HepG2 (cell line): ENCODE measurements at regions not wholly inside any gene's neighbourhood (a gene's known extent, or its start where the extent isn't known, plus 50 kb on each side); places are given as distances from the start of the nearest gene placed in this dataset.

ENCODE experiments used
- SMAD1 ChIP-seq: sonication (generic); formaldehyde crosslinking; IDR thresholded peaks from 2 replicates; pipeline ENCODE4 v1.4.0; 2020; ENCODE audit warnings: missing genetic modification reagents, low read depth, mild to moderate bottlenecking, borderline replicate concordance
- ZNF18 ChIP-seq: sonication (generic); formaldehyde crosslinking; IDR thresholded peaks from 2 replicates; pipeline ENCODE4 v1.8.0; 2022; ENCODE audit warnings: mild to moderate bottlenecking, missing genetic modification reagents; ENCODE audit not compliant: insufficient replicate concordance
- TF ChIP-seq, protein P1 (sequence below): sonication (generic); formaldehyde crosslinking; IDR thresholded peaks from 2 replicates; pipeline ENCODE4 v1.5.1; 2020; ENCODE audit warnings: mild to moderate bottlenecking, missing genetic modification reagents, moderate library complexity
- TF ChIP-seq, protein P2 (sequence below): IDR thresholded peaks from 2 replicates; pipeline ENCODE4 v1.6.1; 2016; ENCODE audit warnings: low read depth, missing genetic modification reagents, missing compliant biosample characterization

DNA sequence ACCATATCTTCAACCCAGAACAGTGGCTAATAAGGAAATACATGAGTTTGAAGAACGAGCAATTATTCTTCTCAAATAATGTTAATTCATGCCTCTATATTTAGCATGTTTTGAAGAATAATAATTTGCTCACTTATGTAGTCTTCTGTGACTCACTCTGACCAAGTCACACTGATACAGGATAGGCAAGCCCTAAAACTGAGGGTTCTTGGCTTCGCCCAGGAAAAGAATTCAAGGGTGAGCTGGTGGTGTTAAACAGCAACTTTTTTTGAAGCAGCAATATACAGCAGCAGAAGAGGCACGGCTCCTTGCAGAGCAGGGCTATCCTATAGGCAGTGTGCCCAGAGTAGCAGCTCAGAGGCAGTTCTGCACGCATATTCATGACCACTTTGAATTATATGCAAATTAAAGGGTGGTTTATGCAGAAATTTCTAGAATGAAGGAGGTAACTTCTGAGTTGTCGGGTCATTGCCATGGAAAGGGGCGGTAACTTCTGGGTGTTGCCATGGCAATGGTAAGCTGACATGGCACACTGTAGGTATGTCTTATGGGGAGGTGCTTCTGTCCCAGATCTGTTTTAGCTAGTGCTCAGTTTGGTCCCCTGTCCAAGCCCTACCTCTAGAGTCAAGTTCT, 200.6 kb downstream of the RND3 start (continued):
- TF ChIP-seq, protein P1, sequence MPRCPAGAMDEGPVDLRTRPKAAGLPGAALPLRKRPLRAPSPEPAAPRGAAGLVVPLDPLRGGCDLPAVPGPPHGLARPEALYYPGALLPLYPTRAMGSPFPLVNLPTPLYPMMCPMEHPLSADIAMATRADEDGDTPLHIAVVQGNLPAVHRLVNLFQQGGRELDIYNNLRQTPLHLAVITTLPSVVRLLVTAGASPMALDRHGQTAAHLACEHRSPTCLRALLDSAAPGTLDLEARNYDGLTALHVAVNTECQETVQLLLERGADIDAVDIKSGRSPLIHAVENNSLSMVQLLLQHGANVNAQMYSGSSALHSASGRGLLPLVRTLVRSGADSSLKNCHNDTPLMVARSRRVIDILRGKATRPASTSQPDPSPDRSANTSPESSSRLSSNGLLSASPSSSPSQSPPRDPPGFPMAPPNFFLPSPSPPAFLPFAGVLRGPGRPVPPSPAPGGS = no peak
- TF ChIP-seq ZNF18 (CRISPR knock-in tag) (no peak), SMAD1 (CRISPR knock-in tag) (no peak)
- TF ChIP-seq, protein P2, sequence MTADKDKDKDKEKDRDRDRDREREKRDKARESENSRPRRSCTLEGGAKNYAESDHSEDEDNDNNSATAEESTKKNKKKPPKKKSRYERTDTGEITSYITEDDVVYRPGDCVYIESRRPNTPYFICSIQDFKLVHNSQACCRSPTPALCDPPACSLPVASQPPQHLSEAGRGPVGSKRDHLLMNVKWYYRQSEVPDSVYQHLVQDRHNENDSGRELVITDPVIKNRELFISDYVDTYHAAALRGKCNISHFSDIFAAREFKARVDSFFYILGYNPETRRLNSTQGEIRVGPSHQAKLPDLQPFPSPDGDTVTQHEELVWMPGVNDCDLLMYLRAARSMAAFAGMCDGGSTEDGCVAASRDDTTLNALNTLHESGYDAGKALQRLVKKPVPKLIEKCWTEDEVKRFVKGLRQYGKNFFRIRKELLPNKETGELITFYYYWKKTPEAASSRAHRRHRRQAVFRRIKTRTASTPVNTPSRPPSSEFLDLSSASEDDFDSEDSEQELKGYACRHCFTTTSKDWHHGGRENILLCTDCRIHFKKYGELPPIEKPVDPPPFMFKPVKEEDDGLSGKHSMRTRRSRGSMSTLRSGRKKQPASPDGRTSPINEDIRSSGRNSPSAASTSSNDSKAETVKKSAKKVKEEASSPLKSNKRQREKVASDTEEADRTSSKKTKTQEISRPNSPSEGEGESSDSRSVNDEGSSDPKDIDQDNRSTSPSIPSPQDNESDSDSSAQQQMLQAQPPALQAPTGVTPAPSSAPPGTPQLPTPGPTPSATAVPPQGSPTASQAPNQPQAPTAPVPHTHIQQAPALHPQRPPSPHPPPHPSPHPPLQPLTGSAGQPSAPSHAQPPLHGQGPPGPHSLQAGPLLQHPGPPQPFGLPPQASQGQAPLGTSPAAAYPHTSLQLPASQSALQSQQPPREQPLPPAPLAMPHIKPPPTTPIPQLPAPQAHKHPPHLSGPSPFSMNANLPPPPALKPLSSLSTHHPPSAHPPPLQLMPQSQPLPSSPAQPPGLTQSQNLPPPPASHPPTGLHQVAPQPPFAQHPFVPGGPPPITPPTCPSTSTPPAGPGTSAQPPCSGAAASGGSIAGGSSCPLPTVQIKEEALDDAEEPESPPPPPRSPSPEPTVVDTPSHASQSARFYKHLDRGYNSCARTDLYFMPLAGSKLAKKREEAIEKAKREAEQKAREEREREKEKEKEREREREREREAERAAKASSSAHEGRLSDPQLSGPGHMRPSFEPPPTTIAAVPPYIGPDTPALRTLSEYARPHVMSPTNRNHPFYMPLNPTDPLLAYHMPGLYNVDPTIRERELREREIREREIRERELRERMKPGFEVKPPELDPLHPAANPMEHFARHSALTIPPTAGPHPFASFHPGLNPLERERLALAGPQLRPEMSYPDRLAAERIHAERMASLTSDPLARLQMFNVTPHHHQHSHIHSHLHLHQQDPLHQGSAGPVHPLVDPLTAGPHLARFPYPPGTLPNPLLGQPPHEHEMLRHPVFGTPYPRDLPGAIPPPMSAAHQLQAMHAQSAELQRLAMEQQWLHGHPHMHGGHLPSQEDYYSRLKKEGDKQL = no peak
